ENCODE measurements at regions not wholly inside any gene's neighbourhood (a gene's known extent, or its start where the extent isn't known, plus 50 kb on each side); places are given as distances from the start of the nearest gene placed in this dataset.
"Not testable (repeated sequence)": the region's sequence is repeated elsewhere in the genome, so short reads cannot be mapped to it uniquely, and the experiment has no call there.

DNA sequence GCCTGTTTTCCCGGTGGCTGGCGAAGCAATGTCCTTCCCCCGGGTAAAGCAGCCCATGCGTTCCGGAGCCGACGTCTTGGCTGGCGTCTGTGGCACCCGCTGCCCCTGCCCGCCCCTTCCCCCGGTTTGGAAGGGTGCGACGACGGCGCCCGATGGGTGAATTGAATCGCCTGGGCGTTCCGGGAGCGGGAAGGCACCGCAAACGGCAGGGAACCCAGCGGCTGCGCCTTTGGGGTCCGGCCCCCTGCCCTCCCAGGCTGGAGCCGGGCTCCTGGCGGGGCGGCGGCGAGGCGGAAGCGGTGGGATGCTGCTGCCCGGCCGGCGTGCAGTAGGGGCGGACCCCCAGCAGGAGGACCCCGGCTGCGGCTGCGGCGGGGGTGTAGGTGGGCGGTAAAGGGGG lies 123.6 kb upstream of the RHOU start:
- 96% methylated on average over 16 of the region's 41 CpGs; no CpG with 5 or more reads in 1 of the 2 donors for WGBS, 2 donors
- H3K27me3 ChIP-seq (ENCODE audit: control insufficient read depth in 1 of 2, insufficient read depth in 2 of 2, low read length in 2 of 2); H3K36me3 ChIP-seq (ENCODE audit: control insufficient read depth in 2 of 2, insufficient read depth in 2 of 2, low read length in 1 of 2); H3K4me3 ChIP-seq (ENCODE audit: low read depth in 1 of 2, low read length in 2 of 2); H3K4me1 ChIP-seq (ENCODE audit: control insufficient read depth in 2 of 2, insufficient read depth in 2 of 2, low read length in 1 of 2); H3K27ac ChIP-seq (ENCODE audit: low read depth in 2 of 2, low read length in 1 of 2); H3K9me3 ChIP-seq (ENCODE audit: control insufficient read depth in 2 of 2, insufficient read depth in 1 of 2, low read depth in 1 of 2, low read length in 1 of 2): not testable (repeated sequence)

DNA sequence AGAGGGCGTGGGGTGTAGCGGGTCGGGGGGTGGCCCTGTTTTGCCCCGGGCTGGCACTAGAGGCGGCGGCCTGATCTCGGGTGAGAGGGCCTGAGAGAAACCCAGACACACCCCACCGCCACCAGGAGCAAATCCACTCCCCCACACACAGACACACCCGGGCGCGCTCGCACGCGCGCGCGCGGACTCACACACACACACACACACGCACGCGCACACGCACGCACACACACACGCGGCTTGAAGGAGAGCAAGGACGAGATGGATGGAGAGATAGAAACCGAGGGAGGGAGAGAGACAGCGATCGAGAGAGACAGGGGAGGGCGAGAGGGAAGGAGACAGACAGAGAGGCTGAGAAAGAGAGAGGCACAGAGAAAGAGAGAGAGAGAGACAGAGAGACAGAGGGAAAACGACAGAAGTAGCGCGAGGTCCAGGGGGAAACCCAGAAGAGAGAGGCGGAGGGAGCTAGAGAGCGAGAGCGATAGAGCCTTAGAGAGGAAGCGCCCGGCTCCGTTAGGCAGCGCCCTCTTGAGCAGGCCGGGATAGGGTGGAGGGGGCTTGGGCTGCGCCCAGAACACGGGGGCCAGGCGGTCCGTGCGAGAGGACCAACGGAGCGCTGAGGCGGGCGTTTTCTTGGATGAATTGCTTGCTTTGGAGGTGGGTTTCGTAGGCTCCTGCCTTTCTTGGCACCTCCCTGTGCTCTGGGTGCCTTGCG lies 113.1 kb upstream of the RHOU start:
- H3K9me3 ChIP-seq (ENCODE audit: control insufficient read depth in 2 of 2, insufficient read depth in 1 of 2, low read depth in 1 of 2, low read length in 1 of 2); H3K27ac ChIP-seq (ENCODE audit: low read depth in 2 of 2, low read length in 1 of 2); H3K27me3 ChIP-seq (ENCODE audit: control insufficient read depth in 1 of 2, insufficient read depth in 2 of 2, low read length in 2 of 2); H3K4me3 ChIP-seq (ENCODE audit: low read depth in 1 of 2, low read length in 2 of 2); H3K36me3 ChIP-seq (ENCODE audit: control insufficient read depth in 2 of 2, insufficient read depth in 2 of 2, low read length in 1 of 2); H3K4me1 ChIP-seq (ENCODE audit: control insufficient read depth in 2 of 2, insufficient read depth in 2 of 2, low read length in 1 of 2): not testable (repeated sequence)
- WGBS, 2 donors: 94% methylated on average over 20 of the region's 52 CpGs; no CpG with 5 or more reads in 1 of the 2 donors

DNA sequence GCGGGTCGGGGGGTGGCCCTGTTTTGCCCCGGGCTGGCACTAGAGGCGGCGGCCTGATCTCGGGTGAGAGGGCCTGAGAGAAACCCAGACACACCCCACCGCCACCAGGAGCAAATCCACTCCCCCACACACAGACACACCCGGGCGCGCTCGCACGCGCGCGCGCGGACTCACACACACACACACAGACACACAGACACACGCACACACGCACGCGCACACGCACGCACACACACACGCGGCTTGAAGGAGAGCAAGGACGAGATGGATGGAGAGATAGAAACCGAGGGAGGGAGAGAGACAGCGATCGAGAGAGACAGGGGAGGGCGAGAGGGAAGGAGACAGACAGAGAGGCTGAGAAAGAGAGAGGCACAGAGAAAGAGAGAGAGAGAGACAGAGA lies 108.8 kb upstream of the RHOU start:
- not testable (repeated sequence) for H3K36me3 ChIP-seq (ENCODE audit: control insufficient read depth in 2 of 2, insufficient read depth in 2 of 2, low read length in 1 of 2); H3K27ac ChIP-seq (ENCODE audit: low read depth in 2 of 2, low read length in 1 of 2); H3K9me3 ChIP-seq (ENCODE audit: control insufficient read depth in 2 of 2, insufficient read depth in 1 of 2, low read depth in 1 of 2, low read length in 1 of 2); H3K4me3 ChIP-seq (ENCODE audit: low read depth in 1 of 2, low read length in 2 of 2); H3K4me1 ChIP-seq (ENCODE audit: control insufficient read depth in 2 of 2, insufficient read depth in 2 of 2, low read length in 1 of 2); H3K27me3 ChIP-seq (ENCODE audit: control insufficient read depth in 1 of 2, insufficient read depth in 2 of 2, low read length in 2 of 2)
- 97% methylated on average over 19 of the region's 30 CpGs; no CpG with 5 or more reads in 1 of the 2 donors for WGBS, 2 donors

DNA sequence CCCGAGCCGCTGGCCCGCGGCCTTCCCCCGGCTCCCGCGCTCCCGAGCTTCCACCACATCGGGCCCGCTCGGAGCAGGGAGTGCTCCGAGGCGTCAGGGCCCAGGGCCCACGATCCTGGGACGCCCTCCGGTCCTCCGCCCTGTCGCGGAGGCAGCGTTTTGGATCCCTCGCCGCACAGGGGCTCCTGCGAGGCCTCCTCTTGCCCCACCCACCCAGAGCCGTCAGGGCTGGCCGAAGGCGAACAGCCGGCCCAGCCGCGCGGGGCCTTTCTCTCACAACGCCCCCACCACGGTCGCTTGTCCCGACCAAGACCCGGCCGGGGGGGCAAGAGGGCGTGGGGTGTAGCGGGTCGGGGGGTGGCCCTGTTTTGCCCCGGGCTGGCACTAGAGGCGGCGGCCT lies 102.4 kb upstream of the RHOU start:
- H3K27me3 ChIP-seq (ENCODE audit: control insufficient read depth in 1 of 2, insufficient read depth in 2 of 2, low read length in 2 of 2); H3K36me3 ChIP-seq (ENCODE audit: control insufficient read depth in 2 of 2, insufficient read depth in 2 of 2, low read length in 1 of 2); H3K27ac ChIP-seq (ENCODE audit: low read depth in 2 of 2, low read length in 1 of 2); H3K9me3 ChIP-seq (ENCODE audit: control insufficient read depth in 2 of 2, insufficient read depth in 1 of 2, low read depth in 1 of 2, low read length in 1 of 2); H3K4me1 ChIP-seq (ENCODE audit: control insufficient read depth in 2 of 2, insufficient read depth in 2 of 2, low read length in 1 of 2); H3K4me3 ChIP-seq (ENCODE audit: low read depth in 1 of 2, low read length in 2 of 2): not testable (repeated sequence)
- WGBS, 2 donors: 85% methylated on average over 15 of the region's 42 CpGs; no CpG with 5 or more reads in 1 of the 2 donors

DNA sequence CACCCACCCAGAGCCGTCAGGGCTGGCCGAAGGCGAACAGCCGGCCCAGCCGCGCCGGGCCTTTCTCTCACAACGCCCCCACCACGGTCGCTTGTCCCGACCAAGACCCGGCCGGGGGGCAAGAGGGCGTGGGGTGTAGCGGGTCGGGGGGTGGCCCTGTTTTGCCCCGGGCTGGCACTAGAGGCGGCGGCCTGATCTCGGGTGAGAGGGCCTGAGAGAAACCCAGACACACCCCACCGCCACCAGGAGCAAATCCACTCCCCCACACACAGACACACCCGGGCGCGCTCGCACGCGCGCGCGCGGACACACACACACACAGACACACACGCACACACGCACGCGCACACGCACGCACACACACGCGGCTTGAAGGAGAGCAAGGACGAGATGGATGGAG lies 100.0 kb upstream of the RHOU start:
- H3K27ac ChIP-seq (ENCODE audit: low read depth in 2 of 2, low read length in 1 of 2); H3K36me3 ChIP-seq (ENCODE audit: control insufficient read depth in 2 of 2, insufficient read depth in 2 of 2, low read length in 1 of 2); H3K9me3 ChIP-seq (ENCODE audit: control insufficient read depth in 2 of 2, insufficient read depth in 1 of 2, low read depth in 1 of 2, low read length in 1 of 2); H3K4me1 ChIP-seq (ENCODE audit: control insufficient read depth in 2 of 2, insufficient read depth in 2 of 2, low read length in 1 of 2); H3K27me3 ChIP-seq (ENCODE audit: control insufficient read depth in 1 of 2, insufficient read depth in 2 of 2, low read length in 2 of 2): not testable (repeated sequence)
- peak overlapping the region in 1 of 2 donors; percentile 30 for H3K4me3 ChIP-seq (ENCODE audit: low read depth in 1 of 2, low read length in 2 of 2)
- 35 to 46% methylated on average over 39 to 40 of the region's 40 CpGs for WGBS, 2 donors

DNA sequence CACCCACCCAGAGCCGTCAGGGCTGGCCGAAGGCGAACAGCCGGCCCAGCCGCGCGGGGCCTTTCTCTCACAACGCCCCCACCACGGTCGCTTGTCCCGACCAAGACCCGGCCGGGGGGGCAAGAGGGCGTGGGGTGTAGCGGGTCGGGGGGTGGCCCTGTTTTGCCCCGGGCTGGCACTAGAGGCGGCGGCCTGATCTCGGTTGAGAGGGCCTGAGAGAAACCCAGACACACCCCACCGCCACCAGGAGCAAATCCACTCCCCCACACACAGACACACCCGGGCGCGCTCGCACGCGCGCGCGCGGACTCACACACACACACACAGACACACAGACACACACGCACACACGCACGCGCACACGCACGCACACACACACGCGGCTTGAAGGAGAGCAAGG lies 97.8 kb upstream of the RHOU start:
- WGBS, 2 donors: 16% methylated on average over 12 of the region's 39 CpGs; no CpG with 5 or more reads in 1 of the 2 donors
- not testable (repeated sequence) for H3K4me1 ChIP-seq (ENCODE audit: control insufficient read depth in 2 of 2, insufficient read depth in 2 of 2, low read length in 1 of 2); H3K36me3 ChIP-seq (ENCODE audit: control insufficient read depth in 2 of 2, insufficient read depth in 2 of 2, low read length in 1 of 2); H3K4me3 ChIP-seq (ENCODE audit: low read depth in 1 of 2, low read length in 2 of 2); H3K27me3 ChIP-seq (ENCODE audit: control insufficient read depth in 1 of 2, insufficient read depth in 2 of 2, low read length in 2 of 2); H3K9me3 ChIP-seq (ENCODE audit: control insufficient read depth in 2 of 2, insufficient read depth in 1 of 2, low read depth in 1 of 2, low read length in 1 of 2); H3K27ac ChIP-seq (ENCODE audit: low read depth in 2 of 2, low read length in 1 of 2)

DNA sequence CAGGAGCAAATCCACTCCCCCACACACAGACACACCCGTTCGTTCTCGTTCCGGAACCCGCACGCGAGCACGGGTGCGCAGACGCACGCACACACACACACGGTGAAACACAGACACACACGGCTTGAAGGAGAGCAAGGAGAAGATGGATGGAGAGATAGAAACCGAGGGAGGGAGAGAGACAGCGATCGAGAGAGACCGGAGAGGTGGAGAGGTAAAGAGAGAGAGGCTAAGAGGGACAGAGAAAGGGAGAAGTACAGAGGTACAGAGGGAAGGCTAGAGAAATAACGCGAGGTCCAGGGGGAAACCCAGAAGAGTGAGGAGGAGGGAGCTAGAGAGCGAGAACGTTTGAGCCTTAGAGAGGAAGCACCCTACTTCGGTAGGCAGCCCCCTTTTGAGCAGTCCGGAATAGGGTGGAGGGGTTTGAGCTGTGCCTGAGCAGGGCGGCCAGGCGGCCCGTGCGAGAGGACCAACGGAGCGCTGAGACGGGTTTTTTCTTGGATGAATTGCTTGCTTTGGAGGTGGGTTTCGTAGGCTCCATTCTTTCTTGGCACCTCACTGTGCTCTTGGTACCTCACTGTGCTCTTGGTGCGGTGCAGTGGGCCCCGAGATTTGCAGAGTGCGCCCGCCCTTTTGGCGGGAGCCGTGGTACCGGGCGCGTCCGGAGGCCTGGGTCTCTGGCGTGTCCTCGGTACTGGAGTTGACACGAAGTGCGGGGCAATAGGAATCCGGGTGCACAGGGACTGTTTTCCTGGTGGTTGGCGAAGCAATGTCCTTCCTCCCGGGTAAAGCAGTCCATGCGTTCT lies 88.4 kb upstream of the RHOU start:
- Histone ChIP-seq H3K36me3 (ENCODE audit: control insufficient read depth in 2 of 2, insufficient read depth in 2 of 2, low read length in 1 of 2) (no peaks in the 10 kb centered on the region), H3K27ac (ENCODE audit: low read depth in 2 of 2, low read length in 1 of 2) (peak overlapping the region in 1 of 2 donors; percentile 49), H3K27me3 (ENCODE audit: control insufficient read depth in 1 of 2, insufficient read depth in 2 of 2, low read length in 2 of 2) (peaks cover 2 to 8% of the 10 kb centered on the region in 2 donors), H3K9me3 (ENCODE audit: control insufficient read depth in 2 of 2, insufficient read depth in 1 of 2, low read depth in 1 of 2, low read length in 1 of 2) (no peaks in the 10 kb centered on the region), H3K4me1 (ENCODE audit: control insufficient read depth in 2 of 2, insufficient read depth in 2 of 2, low read length in 1 of 2) (peaks cover 8 to 16% of the 10 kb centered on the region in 2 donors), H3K4me3 (ENCODE audit: low read depth in 1 of 2, low read length in 2 of 2) (peak overlapping the region; percentile 41 to 52)
- 1% methylated on average over 49 of the region's 49 CpGs for WGBS, 2 donors

DNA sequence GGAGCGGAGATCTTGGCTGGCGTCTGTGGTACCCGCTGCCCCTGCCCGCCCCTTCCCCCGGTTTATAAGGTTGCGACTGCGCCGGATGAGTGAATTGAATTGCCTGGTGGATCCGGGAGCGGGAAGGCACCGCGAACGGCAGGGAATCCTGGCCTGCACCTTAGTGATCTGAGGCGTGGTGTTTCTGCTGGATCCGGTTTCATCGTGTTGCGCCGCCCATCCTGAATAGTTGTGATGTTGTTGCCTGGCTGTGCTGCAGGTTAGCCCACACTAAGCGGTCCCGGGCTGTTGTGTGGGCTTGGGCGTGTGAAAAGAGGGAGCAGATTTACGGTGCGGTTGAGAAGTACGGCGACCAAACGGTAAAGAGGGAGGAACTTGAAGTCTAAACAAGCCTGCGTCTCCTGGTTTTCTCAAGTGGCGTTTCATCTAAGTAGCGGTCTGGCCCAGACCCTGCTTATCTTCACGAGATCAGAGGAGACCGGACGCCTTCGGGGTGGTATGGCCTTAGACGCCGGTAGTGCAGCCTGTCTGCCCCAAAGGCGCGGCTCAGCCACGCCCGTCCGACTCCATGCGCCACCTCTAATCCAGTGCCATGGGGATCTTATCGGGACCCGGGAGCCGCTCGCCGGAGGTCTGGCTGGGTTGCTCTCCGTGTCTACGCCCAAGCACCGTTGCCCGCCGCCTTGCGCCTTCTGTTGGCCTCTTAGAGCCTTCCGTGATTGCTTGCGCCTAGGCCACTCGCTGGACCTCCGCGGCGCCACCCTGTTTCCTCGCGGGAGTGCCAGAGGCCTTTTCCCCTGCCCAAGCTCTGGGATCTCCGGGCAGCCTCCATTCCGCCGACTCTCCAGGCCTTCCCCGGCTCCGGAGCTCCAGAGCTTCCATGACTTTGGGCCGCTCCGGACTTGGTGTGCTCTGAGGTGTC lies 87.5 kb upstream of the RHOU start:
- Histone ChIP-seq H3K9me3 (ENCODE audit: control insufficient read depth in 2 of 2, insufficient read depth in 1 of 2, low read depth in 1 of 2, low read length in 1 of 2) (no peaks in the 10 kb centered on the region), H3K4me3 (ENCODE audit: low read depth in 1 of 2, low read length in 2 of 2) (peak overlapping the region; percentile 41 to 52), H3K27me3 (ENCODE audit: control insufficient read depth in 1 of 2, insufficient read depth in 2 of 2, low read length in 2 of 2) (peaks cover 3 to 8% of the 10 kb centered on the region in 2 donors), H3K4me1 (ENCODE audit: control insufficient read depth in 2 of 2, insufficient read depth in 2 of 2, low read length in 1 of 2) (peaks cover 8 to 16% of the 10 kb centered on the region in 2 donors), H3K36me3 (ENCODE audit: control insufficient read depth in 2 of 2, insufficient read depth in 2 of 2, low read length in 1 of 2) (no peaks in the 10 kb centered on the region), H3K27ac (ENCODE audit: low read depth in 2 of 2, low read length in 1 of 2) (no peak overlapping the region)
- WGBS, 2 donors: 2% methylated on average over 65 to 67 of the region's 67 CpGs

DNA sequence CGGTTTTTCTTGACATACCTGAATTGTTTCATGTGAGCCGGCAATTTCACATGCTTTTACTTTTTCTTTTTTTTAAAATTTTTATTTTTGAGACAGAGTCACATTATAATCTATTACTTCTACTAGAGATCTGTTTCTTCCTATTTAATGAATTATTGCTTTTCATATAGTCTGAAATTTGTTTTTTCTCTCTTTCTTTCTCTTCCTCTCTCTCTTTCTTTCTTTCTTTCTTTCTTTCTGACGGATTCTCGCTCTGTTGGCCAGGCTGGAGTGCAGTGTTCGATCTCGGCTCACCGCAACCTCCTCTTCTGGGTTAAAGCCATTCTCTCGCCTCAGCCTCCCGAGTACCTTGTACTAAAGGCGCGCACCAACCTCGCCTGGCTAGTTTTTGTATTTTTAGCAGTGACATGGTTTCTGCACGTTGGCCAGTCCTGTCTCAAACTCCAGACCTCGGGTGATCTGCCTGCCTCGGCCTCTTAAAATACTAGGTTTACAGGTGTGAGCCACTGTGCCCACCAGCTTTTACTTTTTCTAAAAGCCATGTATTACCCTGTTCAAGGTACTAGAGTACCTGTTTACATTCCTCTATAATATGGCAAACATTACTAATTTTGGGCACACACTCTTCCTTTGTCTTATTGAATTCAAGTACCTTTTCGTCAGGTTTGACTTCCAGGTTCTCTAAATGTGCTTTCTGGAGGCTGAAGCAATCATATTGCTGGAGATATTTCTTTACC lies 86.5 kb upstream of the RHOU start:
- Histone ChIP-seq H3K27me3 (ENCODE audit: control insufficient read depth in 1 of 2, insufficient read depth in 2 of 2, low read length in 2 of 2) (peaks cover 3 to 8% of the 10 kb centered on the region in 2 donors), H3K9me3 (ENCODE audit: control insufficient read depth in 2 of 2, insufficient read depth in 1 of 2, low read depth in 1 of 2, low read length in 1 of 2) (no peaks in the 10 kb centered on the region), H3K27ac (ENCODE audit: low read depth in 2 of 2, low read length in 1 of 2) (no peak overlapping the region), H3K36me3 (ENCODE audit: control insufficient read depth in 2 of 2, insufficient read depth in 2 of 2, low read length in 1 of 2) (no peaks in the 10 kb centered on the region), H3K4me1 (ENCODE audit: control insufficient read depth in 2 of 2, insufficient read depth in 2 of 2, low read length in 1 of 2) (peaks cover 8 to 16% of the 10 kb centered on the region in 2 donors), H3K4me3 (ENCODE audit: low read depth in 1 of 2, low read length in 2 of 2) (peak overlapping the region in 1 of 2 donors; percentile 26)
- WGBS, 2 donors: 64 to 69% methylated on average over 16 of the region's 16 CpGs

Measured in esophagus (tissue), 2 donors.